Brain microvascular endothelial cell (primary cell): ENCODE measurements at regions not wholly inside any gene's neighbourhood (a gene's known extent, or its start where the extent isn't known, plus 50 kb on each side); places are given as distances from the start of the nearest gene placed in this dataset.

Source experiments
- DNase-seq: peaks from one replicate; pipeline ENCODE4 v3.0.0-alpha.2; 2020
- H3K27ac ChIP-seq: fragments of 250-450 bp; sonication (Bioruptor Pico); 2 replicates; pipeline ENCODE4 v1.5.1; 2020; ENCODE audit warnings: mild to moderate bottlenecking, moderate library complexity
- H3K27me3 ChIP-seq: fragments of 250-450 bp; sonication (Bioruptor Pico); replicated peaks from 2 replicates; pipeline ENCODE4 v1.5.1; 2020; ENCODE audit warnings: mild to moderate bottlenecking
- H3K36me3 ChIP-seq: fragments of 250-450 bp; sonication (Bioruptor Pico); replicated peaks from 2 replicates; pipeline ENCODE4 v1.5.1; 2020; ENCODE audit warnings: mild to moderate bottlenecking
- H3K4me3 ChIP-seq: 2 replicates; pipeline ENCODE4 v1.5.1; 2011; ENCODE audit warnings: low read depth, mild to moderate bottlenecking, control low read depth, low read length, moderate library complexity
- CTCF ChIP-seq: IDR thresholded peaks from 2 replicates; pipeline ENCODE4 v1.5.1; 2011; ENCODE audit warnings: low read depth, mild to moderate bottlenecking, moderate library complexity, low read length, control low read depth, inconsistent platforms; ENCODE audit errors: missing control alignments
- in situ Hi-C: cut with HindIII; loops from 2 replicates; pipeline ENCODE4 v1.10.0; 2017; ENCODE audit warnings: low sequenced_read_pairs, low pct_ligation_motif_present

GRCh38 chr4:188536826-188537225 lies 397.6 kb downstream of the TRIML1 start:
- no peak overlapping the region for H3K4me3 ChIP-seq
- H3K36me3 ChIP-seq: no peaks in the 10 kb centered on the region
- in situ Hi-C loops: no loop called here
- TF ChIP-seq CTCF: no peak
- no peak for DNase-seq
- H3K27me3 ChIP-seq: no peaks in the 10 kb centered on the region
- H3K27ac ChIP-seq: no peak overlapping the region

- TF ChIP-seq CTCF: no peak
- Histone ChIP-seq H3K36me3 (no peaks in the 10 kb centered on the region), H3K4me3 (no peak overlapping the region), H3K27ac (no peak overlapping the region), H3K27me3 (no peaks in the 10 kb centered on the region)
- peak; percentile 51 for DNase-seq
- in situ Hi-C loops: no loop called here
Measured at GRCh38 chr4:188550296-188550695, 411.1 kb downstream of the TRIML1 start.

GRCh38 chr4:188551156-188551555 lies 411.9 kb downstream of the TRIML1 start:
- Histone ChIP-seq H3K4me3 (no peak overlapping the region), H3K27me3 (no peaks in the 10 kb centered on the region), H3K27ac (no peak overlapping the region), H3K36me3 (no peaks in the 10 kb centered on the region)
- in situ Hi-C loops: no loop called here
- no peak for TF ChIP-seq CTCF
- DNase-seq: peak; percentile 21

- in situ Hi-C loops: no loop called here
- no peak for DNase-seq
- Histone ChIP-seq H3K36me3 (no peaks in the 10 kb centered on the region), H3K4me3 (no peak overlapping the region), H3K27ac (no peak overlapping the region), H3K27me3 (no peaks in the 10 kb centered on the region)
- TF ChIP-seq CTCF: no peak
Measured at GRCh38 chr4:188552741-188553275, 413.6 kb downstream of the TRIML1 start.

GRCh38 chr4:188554413-188554812 lies 415.2 kb downstream of the TRIML1 start:
- TF ChIP-seq CTCF: no peak
- DNase-seq: no peak

GRCh38 chr4:188573104-188573503 lies 433.9 kb downstream of the TRIML1 start:
- Histone ChIP-seq H3K36me3 (no peaks in the 10 kb centered on the region), H3K27ac (no peak overlapping the region), H3K4me3 (no peak overlapping the region), H3K27me3 (no peaks in the 10 kb centered on the region)
- no peak for TF ChIP-seq CTCF
- in situ Hi-C loops: no loop called here
- DNase-seq: no peak

More at GRCh38 chr4:188554413-188554812, 415.2 kb downstream of the TRIML1 start:
- Histone ChIP-seq H3K27ac (no peak overlapping the region), H3K27me3 (no peaks in the 10 kb centered on the region), H3K4me3 (no peak overlapping the region), H3K36me3 (no peaks in the 10 kb centered on the region)
- in situ Hi-C loops: no loop called here
